Stromal cell of bone marrow (primary cell): ENCODE measurements at regions not wholly inside any gene's neighbourhood (a gene's known extent, or its start where the extent isn't known, plus 50 kb on each side); places are given as distances from the start of the nearest gene placed in this dataset.
"Not testable (repeated sequence)": the region's sequence is repeated elsewhere in the genome, so short reads cannot be mapped to it uniquely, and the experiment has no call there.

ENCODE experiments used
- DNase-seq: peaks from one replicate; pipeline ENCODE4 v3.0.0-alpha.2; 2012; ENCODE audit warnings: low read depth

DNA sequence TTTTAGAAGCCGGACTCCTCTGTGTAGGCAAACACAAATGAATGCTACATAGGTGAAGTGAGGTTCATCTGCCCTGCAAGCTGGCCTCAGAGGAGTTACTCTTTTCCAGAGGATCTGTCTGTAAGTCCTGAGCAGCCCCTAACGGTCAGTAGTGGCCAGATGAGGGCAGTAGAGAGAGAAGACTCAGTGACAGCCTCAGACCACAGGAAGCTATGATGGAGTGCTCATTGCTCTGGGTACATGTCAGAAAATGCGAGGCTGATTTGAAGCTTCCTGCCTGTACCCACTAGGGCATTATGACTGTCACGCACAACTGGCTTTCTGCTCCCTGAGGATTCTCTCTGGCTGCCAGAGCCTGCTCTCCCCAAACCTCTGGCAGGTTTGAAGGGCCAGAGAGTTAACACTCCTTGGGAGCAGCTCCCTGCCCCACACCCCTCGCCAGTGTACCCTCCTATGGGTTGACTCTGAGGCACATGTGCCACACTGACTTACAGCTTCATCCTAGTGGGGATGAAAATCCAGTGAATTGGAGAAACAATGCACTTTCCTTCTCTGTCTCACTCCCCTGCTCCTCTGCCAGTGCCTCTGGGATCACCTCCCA, 141.5 kb downstream of the GABRG2 start:
- DNase-seq, result no peak

DNA sequence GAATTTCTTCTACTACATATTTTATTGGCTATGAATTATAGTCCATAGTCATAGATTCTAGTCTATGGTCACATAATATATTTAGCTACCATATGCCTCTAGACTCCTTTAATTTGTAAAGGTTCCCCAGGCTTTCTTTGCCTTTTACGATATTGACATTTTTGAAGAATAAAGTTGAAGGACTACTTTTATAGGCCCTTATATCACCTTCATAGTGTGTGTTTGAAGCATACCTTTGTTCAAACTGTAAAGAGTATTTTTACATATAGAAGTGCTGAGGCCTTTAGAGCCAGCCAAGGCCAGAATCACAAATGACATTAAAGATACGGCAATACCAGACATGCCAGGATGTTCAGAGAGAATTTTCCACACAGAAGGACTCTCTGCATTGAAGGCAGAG, 147.0 kb downstream of the GABRG2 start:
- DNase-seq, result no peak

DNA sequence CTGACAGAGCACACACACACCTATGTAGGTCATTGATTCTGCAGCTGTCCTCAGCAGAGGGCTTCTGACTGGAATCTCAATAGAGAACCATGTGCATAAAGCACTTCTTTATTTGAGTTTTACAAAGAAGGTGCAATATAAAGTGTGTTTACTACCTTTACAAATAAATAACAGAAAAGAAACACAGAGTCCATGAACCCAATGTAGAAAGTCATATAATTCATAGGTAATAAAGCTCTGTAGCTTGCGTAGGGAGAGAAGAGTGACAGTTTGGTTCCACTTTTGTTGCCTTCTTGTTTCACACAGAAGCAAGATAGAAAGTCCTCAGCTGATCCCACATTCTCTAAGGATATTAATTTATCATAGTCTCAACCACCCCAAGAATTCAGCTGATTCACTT, 149.5 kb downstream of the GABRG2 start:
- DNase-seq, result no peak

DNA sequence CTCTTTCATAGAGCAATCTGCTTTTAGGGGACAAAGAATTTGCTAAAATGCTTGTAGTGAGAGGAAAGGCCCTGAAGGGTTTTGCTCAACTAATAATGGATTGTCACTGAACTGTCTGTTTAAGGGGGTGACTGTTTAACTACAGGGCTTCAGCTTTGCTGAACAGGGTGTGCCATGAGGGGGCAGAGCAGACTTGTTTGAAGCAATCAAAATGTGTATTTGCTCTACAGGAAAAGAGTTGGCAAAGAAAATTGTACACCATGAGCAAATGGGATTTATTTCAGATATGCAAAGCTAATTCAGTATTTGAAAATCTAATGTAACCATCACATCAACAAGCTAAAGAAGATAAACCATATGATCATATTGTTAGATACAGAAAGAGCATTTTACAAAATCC, 154.3 kb downstream of the GABRG2 start:
- no peak for DNase-seq

DNA sequence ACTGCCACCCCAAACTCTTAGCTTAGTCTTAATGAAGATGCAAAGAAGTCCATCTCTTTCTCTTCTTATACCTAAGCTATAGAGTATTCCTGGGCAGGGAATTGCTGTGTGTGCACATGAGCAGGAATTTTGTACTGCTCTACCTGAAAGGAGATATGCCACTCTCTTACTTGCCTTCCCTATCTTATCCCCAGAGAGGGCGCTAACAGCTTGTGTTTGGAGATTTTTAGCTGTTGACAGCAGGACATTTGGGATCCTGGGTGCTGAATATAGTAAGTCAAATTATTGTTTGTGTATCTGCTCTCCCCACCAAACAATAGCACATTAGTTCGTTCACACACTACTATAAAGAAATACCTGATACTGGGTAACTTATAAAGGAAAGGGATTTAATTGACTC, 159.5 kb downstream of the GABRG2 start:
- no peak for DNase-seq

DNA sequence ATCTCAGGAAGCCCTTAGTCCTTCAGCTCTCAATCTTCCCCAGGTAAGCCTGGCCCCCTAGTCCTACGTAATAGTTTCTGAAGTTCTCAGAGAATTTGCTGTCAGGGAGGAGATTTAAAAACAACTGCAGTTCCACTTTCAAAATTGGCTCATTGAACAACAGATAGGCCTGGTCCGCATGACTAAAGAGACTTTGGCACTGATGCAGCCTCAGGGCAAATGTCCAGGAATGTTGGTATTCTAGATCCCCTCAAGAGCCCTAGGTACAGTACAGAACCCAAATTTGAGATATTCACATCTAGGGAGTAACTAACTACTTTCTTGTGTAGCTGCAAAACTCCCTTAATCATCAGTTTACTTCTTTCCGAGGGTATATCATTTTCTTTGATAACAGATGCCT, 162.8 kb downstream of the GABRG2 start:
- DNase-seq, result no peak

DNA sequence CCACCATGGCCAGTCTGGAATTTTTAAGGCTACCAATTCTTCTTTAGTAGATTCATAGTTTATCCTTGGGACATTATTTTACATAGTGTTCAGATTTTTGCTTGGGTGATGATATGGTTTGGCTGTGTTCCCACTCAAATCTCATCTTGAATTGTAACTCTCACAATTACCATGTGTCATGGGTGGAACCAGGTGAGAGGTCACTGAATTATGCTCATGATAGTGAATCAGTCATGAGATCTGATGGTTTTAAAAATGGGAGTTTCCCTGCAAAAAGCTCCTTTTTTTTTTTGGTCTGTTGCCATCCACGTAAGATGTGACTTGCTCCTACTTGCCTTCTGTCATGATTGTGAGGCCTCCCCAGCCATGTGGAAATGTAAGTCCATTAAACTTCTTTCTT, 163.9 kb downstream of the GABRG2 start:
- DNase-seq, result no peak

DNA sequence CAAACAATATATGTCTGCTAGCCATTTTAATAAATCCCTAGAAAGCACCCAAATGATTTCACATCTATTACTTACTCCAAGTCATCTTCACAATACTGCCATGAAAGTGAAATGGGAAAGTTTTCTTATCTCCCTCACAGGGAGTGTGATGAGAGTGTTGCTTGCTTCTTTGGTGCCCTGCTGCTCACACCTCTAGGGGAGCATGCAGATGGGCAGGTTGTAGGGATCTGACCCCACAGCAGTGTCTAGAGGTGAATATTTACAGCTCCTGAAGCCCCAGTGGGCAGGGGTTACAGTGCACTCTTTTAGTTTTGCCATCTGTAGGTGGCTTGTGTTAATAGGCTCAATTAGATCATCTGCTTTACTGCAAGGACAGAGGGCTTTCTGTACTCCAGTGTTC, 173.2 kb downstream of the GABRG2 start:
- DNase-seq, result no peak

DNA sequence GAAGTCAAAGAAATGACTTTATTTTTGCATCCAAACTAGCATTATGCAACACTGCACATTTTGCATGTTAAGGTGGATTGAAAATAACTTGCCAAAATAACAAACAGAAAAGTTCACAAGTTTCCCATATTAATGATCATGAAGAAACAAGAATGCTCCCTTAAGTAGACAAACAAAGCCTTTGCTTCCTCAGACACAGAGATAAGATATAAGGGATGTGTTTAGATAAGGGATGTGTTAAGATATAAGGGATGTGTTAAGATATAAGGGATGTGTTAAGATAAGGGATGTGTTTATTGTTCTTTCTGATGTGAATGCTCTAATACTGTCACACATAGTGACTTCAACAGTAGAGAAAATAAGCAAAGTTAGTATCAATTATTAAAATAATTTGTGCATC, 174.8 kb downstream of the GABRG2 start:
- DNase-seq, result no peak

DNA sequence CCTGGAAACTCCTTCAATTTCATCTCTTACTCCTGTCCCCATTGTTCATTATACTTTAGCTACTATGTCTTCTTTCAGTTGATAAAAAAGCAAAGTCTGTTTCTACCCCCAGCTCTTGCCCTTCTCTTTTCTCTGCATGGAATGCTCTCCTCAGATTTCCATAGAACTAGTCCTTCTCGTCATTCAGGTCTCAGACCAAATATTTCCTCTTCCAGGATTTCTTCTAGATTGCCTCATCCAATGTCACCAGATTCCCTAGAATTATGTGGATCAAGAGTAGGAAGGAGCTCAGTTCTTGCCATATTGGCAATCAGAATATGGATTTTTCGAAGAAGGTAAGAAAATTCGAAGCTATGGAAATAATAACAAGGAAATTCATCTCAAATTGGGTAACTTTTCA, 176.1 kb downstream of the GABRG2 start:
- no peak for DNase-seq

DNA sequence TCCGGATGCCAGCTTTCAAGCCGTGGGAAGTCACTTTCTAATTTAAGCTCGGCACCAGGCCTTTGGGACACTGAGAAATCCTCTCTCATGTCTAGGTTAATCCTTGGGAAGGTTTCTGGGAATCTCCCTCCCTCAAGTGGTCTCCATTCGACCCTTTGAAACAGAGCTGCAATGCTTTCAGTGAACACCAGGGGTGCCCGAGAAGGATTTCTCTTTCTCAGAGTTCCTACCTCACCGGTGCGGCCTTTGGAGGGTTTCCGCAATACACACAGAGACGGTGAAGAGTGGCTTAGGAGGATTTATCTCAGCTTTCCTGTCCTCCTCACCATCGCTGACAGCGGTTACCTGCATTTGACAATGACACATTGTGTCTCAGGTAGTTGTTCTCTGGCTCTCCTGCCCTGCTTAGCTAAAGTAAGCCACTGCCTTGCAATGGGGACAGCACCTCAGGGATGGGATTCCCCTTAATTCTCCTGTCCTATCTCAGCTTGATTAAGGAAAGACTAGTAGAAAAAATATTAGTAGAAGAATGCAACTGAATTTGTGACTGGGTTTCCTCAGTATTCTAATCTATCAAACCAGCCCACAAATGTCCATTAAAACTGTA, 180.6 kb downstream of the GABRG2 start:
- DNase-seq, result no peak

DNA sequence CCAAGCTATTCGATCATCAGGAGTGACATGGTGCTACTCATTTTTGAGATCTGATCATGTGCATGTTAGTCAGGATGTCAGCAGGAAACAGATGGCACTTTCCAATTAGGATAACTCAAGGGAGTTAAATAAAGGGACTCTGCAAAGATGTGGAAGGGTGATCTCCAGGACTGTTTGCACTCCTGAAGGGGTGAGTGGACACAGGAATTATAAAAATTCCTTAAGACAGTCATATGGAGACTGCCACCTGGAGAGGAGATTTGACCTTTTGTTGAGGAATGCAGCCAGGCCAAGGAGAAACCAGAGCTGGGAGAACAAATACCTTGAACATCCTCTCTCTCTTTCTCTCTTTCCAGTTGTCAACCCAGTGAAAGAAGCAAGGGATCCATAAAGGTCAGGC, 189.1 kb downstream of the GABRG2 start:
- DNase-seq, result no peak

DNA sequence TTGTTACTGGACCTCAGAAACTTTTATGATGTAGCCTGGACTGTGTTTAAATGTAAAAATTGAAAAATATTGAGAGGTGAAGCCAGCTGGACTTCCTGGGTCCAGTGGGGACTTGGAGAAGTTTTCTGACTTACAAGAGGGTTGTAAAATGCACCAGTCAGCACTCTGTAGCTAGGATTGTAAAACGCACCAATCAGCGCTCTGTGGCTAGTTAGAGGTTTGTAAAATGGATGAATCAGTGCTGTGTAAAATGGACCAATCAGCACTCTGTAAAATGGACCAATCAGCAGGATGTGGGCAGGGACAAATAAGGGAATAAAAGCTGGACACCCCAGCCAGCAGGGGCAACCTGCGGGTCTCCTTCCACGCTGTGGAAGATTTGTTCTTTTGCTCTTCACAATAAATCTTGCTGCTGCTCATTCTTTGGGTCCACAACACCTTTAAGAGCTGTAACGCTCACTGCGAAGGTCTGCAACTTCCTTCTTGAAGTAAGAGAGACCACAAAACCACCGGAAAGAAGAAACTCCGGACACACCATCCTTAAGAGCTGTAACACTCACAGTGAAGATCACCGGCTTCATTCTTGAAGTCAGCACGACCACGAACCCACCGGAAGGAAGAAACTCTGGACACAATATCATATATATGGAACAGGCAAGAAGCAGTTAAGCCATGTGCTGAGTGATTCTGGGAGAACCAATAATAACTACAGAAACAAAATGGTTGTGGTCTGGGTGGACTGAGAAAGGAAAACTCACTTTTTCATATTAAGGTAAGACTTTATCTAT, 201.3 kb downstream of the GABRG2 start:
- no peak for DNase-seq

DNA sequence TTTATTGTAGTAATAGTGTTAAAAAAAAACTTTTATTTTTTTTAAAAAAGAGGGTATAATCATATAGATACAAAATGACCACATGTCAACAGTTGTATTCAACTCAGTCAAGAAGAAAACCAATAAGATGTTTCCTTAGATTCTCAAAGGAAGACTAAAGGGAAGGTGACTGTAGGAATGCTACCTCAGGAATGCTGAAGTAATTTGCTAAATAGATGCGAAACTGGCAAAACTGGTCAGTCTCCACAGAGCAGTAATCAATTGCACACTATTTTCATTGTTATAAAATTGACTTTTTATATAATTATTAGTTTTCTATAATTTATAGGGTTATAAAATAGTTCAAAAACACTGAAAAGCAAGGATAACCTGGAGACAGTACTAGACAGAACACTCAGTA, 204.8 kb downstream of the GABRG2 start:
- DNase-seq, result no peak

DNA sequence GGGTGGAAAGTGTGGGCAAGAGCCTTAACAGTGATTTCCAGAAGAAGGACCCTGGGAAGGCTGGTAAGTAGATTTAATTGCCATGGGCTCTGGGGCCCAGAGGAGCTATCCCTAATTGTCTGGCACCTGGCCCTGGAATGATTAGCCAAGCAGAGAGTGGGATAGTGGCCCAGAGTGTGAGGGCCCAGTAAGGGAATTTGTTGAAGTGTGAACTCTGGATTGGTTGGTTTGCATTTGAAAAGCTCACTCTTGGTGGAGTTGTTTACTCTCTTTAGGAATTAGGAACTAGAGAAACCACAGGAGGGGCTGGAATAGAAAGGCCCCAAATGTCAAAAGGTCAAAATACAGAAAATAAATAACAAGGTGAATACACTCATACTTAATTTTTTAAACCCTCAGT, 207.1 kb downstream of the GABRG2 start:
- no peak for DNase-seq

DNA sequence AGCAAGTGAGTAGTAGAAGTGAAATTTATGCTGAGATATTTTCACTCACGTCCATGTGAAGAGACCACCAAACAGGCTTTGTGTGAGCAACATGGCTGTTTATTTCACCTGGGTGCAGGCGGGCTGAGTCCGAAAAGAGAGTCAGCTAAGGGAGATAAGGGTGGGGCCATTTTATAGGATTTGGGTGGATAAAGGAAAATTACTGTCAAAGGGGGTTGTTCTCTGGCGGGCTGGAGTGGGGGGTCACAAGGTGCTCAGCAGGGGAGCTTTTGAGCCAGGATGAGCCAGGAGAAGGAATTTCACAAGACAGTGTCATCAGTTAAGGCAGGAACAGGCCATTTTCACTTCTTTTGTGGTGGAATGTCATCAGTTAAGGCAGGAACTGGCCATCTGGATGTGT, 207.8 kb downstream of the GABRG2 start:
- DNase-seq, result not testable (repeated sequence)

DNA sequence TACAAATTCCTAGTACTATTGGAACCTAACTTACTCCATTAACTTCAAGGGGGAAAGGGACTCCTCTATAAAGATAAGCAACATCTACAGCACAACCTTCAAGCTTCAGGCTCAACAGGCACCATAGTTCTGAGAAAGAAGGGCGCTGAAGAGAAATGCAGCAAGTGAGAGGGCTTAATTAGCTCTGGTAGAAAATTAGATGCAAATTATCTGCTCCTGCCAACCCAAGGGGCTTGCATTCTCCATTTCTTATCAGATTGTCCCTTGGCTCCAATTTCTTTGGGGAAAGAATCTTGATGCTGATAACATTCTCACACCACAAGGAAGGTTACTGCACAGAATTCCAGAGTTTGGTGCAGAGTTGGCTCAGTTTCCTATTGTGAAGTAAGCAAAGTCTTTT, 214.6 kb downstream of the GABRG2 start:
- DNase-seq, result no peak

DNA sequence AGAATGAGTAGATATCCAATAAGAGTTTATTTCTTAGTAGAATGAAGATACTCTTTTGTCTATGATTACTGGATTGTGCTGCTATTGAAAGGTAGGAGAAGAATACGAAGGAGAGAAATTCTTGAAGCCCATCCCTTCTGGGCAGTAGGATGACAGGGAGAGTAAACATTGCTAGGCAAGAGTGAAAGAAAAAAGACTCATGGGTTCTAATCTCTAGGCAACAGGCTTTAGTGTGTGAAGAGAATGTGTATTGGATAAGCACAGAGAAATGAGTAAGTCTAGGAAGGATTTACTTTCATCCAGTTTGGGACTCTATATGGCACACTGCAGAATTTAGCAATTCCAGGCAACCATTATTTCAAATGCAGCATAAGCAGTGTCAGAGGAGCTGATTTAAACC, 216.0 kb downstream of the GABRG2 start:
- DNase-seq, result no peak

DNA sequence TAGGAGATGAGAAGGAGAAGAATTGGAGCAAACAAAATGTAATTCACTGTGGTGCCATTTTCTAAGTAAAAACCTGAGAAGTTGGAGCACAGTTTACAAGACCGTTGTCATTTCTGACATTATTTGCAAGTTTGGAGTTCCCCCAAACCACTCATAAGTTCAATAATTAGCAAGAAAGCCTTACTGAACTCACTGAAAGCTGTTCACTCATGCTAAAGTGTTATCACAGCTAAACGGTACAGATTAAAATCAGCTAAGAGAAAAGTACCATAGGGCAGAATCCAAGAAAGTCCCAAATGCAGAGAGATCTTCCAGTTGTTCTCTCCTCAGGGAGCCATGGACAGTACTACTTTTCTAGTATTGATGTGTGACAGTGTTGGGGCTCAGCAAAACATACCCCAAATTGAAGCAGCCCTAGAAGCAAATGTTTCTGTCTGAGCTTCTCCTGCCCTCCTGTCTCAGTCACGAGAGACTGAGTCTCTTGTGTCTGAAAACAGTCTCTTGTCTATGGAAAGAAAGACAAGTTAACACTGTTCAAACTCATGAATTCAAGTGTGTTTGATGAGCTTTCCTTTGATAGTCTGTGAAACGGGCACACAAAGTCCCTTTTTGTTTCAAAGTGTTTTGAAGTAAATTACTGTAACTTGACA, 221.2 kb downstream of the GABRG2 start:
- no peak for DNase-seq

DNA sequence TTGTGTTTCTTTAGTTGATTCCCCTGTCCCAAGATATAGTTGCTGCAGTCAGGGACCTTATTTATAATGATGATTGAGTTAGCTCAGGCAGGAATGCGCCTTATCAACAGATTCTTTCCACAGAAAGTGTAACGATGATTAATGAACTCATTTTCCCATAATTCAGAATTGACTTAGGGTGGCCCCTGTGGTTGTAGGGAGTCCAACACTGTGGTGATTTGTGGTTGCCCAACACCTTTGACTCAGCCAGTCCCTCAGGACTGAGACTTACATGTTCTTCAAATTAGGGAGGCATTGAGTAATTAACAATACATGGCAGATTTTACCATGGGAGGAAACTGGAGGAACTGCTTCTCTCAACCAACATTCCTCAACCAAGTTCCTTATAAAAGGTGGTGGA, 221.9 kb downstream of the GABRG2 start:
- no peak for DNase-seq

DNA sequence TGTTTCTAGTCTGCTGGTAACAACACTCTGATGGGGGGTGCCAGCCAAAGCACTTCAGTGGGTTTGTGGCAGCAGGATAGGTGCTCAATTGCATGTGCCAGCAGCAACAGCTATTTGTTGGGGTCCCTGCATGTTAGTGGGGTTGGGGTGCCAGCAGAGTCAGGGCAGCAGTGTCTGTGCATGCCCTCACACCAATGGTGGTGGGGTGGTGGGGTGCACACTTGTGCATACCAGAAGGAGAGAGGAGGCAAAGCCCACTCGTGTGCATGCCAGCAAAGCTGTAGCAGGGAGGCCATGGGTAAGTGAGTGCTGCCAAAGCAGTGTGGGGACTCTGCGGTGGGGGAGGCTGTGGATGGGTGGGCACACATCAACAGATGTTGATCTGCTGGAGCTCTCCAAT, 232.2 kb downstream of the GABRG2 start:
- DNase-seq, result no peak

DNA sequence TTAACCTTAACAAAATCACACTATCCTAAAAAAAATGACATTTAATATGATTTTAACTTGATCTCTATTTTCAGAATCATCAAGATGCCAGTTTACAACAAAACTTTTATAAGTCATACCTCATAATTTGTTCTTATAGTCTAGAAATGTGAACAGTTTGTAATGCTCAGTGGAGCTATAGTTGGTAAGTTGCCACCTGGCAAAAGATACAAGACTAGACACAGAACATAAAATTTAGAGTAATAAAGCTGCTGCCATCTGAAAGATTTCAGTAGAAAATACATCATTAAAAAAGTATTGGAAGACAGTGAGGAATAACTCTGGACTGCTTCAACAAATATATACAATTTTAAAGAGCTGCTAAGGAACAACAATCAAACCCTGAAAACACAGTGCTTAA, 233.8 kb downstream of the GABRG2 start:
- no peak for DNase-seq

DNA sequence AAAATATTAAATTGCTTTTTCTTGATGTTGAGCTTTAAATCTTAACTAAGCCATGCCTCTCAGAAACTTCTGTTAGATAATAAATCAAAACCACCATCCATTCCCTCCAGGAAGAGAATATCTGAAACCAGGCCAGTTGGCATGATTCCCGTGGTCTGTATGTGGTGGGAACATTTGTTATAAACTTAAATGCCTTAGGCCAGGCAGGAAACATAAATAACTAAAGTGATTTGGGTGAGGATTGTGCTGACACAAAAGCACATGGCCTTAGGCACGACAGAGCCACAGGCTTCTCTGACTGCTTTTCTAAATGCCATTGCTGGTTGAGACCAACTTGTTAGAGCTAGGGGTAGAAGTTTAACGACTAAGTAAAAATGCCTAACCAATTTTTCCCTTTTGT, 255.9 kb downstream of the GABRG2 start:
- DNase-seq, result no peak
